HepG2 (cell line): ENCODE measurements at regions not wholly inside any gene's neighbourhood (a gene's known extent, or its start where the extent isn't known, plus 50 kb on each side); places are given as distances from the start of the nearest gene placed in this dataset.

Source experiments
- ATAC-seq: fragments of 200-7000 bp; cut with Tn5 transposase; 3 replicates; pipeline ENCODE4 v1.9.1; 2020; ENCODE audit warnings: mild to moderate bottlenecking, moderate library complexity
- BruUV-seq: library from RNA; stranded (reverse); fragments of 400-500 nt; replicated peaks from 2 replicates; lab custom pipeline; 2021; lab: Mats Ljungman, UMichigan
- CTCF ChIA-PET: fragments of 300-600 bp; formaldehyde crosslinking; extraction: SDS; loops from one replicate; lab custom pipeline; 2021; ENCODE audit warnings: low total read pairs, inconsistent platforms, low intra/inter-chr PET ratio; lab: Yijun Ruan, JAX
- POLR2A ChIA-PET: fragments of 350-600 bp; sonication (Branson Sonifier 250); formaldehyde crosslinking; loops from one replicate; lab custom pipeline; 2020; ENCODE audit warnings: antibody characterized with exemption, inconsistent platforms; lab: Yijun Ruan, JAX
- DNase-seq: peaks from one replicate; pipeline ENCODE4 v3.0.0-alpha.2; 2015; ENCODE audit warnings: low spot score
- FAIRE-seq: peaks from 3 replicates; lab custom pipeline; 2011; peaks lifted over from hg19 to GRCh38; lab: Jason Lieb, UNC
- H2AFZ ChIP-seq: one replicate; pipeline ENCODE4 v1.6.1; 2011; ENCODE audit warnings: low read length, inconsistent platforms
- H3K27ac ChIP-seq: fragments of 300-600 bp; 3 replicates; pipeline ENCODE4 v1.8.0; 2011; ENCODE audit warnings: mixed run types, mild to moderate bottlenecking, mixed read lengths, low read length, inconsistent platforms; ENCODE audit not compliant: insufficient read depth; ENCODE audit errors: extremely low read length
- H3K27me3 ChIP-seq, 2 experiments: fragments of 200-600 bp in 1 of 2; 2 replicates in 1 of 2; 3 replicates in 1 of 2; pipeline versions ENCODE4 v1.6.0 to v1.8.0; 2011; ENCODE audit warnings: low read length in 2 of 2, mild to moderate bottlenecking in 2 of 2, moderate library complexity in 2 of 2, inconsistent platforms in 1 of 2; ENCODE audit not compliant: insufficient read depth in 2 of 2, control insufficient read depth in 1 of 2
- H3K36me3 ChIP-seq, 2 experiments: fragments of 200-600 bp in 1 of 2; replicated peaks in 1 of 2; 2 replicates in 1 of 2; 3 replicates in 1 of 2; pipeline versions ENCODE4 v1.5.1 to v1.8.0; 2011; ENCODE audit warnings: low read length in 2 of 2, inconsistent platforms in 1 of 2; ENCODE audit not compliant: insufficient read depth in 2 of 2, control insufficient read depth in 1 of 2
- H3K4me1 ChIP-seq: 2 replicates; pipeline ENCODE4 v1.5.1; 2012; ENCODE audit warnings: low read length, inconsistent platforms; ENCODE audit not compliant: insufficient read depth
- H3K4me2 ChIP-seq: 2 replicates; pipeline ENCODE4 v1.6.0; 2011; ENCODE audit warnings: low read depth, low read length, inconsistent platforms
- H3K4me3 ChIP-seq, 3 experiments: fragments of 200-600 bp in 1 of 3; sonication (generic), shearing (Covaris generic) in 1 of 3; replicated peaks in 1 of 3; 2 replicates each; pipeline ENCODE4 v1.5.1; 2011 to 2016; ENCODE audit warnings: low read length in 3 of 3, inconsistent platforms in 2 of 3, low read depth in 2 of 3, mild to moderate bottlenecking in 2 of 3, control low read depth in 1 of 3, mixed read lengths in 1 of 3; ENCODE audit not compliant: insufficient read depth in 1 of 3
- H3K79me2 ChIP-seq: one replicate; pipeline ENCODE4 v1.6.1; 2011; ENCODE audit warnings: low read length, inconsistent platforms; ENCODE audit not compliant: insufficient read depth
- H3K9ac ChIP-seq: 2 replicates; pipeline ENCODE4 v1.6.0; 2011; ENCODE audit warnings: mild to moderate bottlenecking, low read depth, low read length, inconsistent platforms; ENCODE audit not compliant: insufficient read depth
- H3K9me3 ChIP-seq: 2 replicates; pipeline ENCODE4 v1.5.1; 2012; ENCODE audit warnings: mild to moderate bottlenecking, low read length
- H4K20me1 ChIP-seq: 2 replicates; pipeline ENCODE4 v1.6.0; 2011; ENCODE audit warnings: inconsistent platforms, mild to moderate bottlenecking, low read length, moderate library complexity; ENCODE audit not compliant: insufficient read depth
- CBX5 ChIP-seq: sonication (generic); formaldehyde crosslinking; IDR thresholded peaks from 2 replicates; pipeline ENCODE4 v1.4.0; 2020; ENCODE audit warnings: missing genetic modification reagents, borderline replicate concordance
- FLYWCH1 ChIP-seq: sonication (generic); formaldehyde crosslinking; IDR thresholded peaks from 2 replicates; pipeline ENCODE4 v1.8.1; 2023; ENCODE audit warnings: mild to moderate bottlenecking, missing genetic modification reagents
- FOXA1 ChIP-seq, 2 experiments: fragments of 450-650 bp in 1 of 2; sonication (generic) in 1 of 2; formaldehyde crosslinking in 1 of 2; IDR thresholded peaks; 2 replicates each; pipeline versions ENCODE4 v1.4.0 to v1.6.1; 2016 to 2020; ENCODE audit warnings: missing genetic modification reagents in 1 of 2
- KDM2A ChIP-seq: sonication (generic); formaldehyde crosslinking; IDR thresholded peaks from 2 replicates; pipeline ENCODE4 v1.4.0; 2020; ENCODE audit warnings: low read depth, missing genetic modification reagents, borderline replicate concordance
- MAFK ChIP-seq, 2 experiments: IDR thresholded peaks in 1 of 2; conservative IDR thresholded peaks in 1 of 2; 2 replicates each; pipeline ENCODE4 v1.6.1; 2011; ENCODE audit warnings: improper control_type of control experiment in 2 of 2, low read length in 2 of 2
- NBN ChIP-seq: fragments of 450-650 bp; conservative IDR thresholded peaks from 2 replicates; pipeline ENCODE4 v1.6.1; 2017
- RELA ChIP-seq: sonication (generic); formaldehyde crosslinking; IDR thresholded peaks from 2 replicates; pipeline ENCODE4 v1.4.0; 2020; ENCODE audit warnings: missing genetic modification reagents
- YEATS2 ChIP-seq: sonication (generic); formaldehyde crosslinking; IDR thresholded peaks from 2 replicates; pipeline ENCODE4 v1.4.0; 2020; ENCODE audit warnings: missing genetic modification reagents, borderline replicate concordance
- ZNF256 ChIP-seq: sonication (generic); formaldehyde crosslinking; conservative IDR thresholded peaks from 2 replicates; pipeline ENCODE4 v1.4.0; 2020; ENCODE audit warnings: missing genetic modification reagents
- ZNF350 ChIP-seq: sonication (generic); formaldehyde crosslinking; IDR thresholded peaks from 2 replicates; pipeline ENCODE4 v1.4.0; 2020; ENCODE audit warnings: mild to moderate bottlenecking, low read depth, missing genetic modification reagents, borderline replicate concordance
- ZNF644 ChIP-seq: IDR thresholded peaks from 2 replicates; pipeline ENCODE4 v1.6.1; 2016; ENCODE audit warnings: low read depth
- ZNF773 ChIP-seq: sonication (generic); formaldehyde crosslinking; IDR thresholded peaks from 2 replicates; pipeline ENCODE4 v1.4.0; 2020; ENCODE audit warnings: missing genetic modification reagents, borderline replicate concordance
- WGBS: methylation state at CpG from one replicate; pipeline ENCODE4 v1.1.6; 2017; ENCODE audit warnings: low lambda C conversion rate; 5-methylcytosine and 5-hydroxymethylcytosine counted together
- in situ Hi-C: cut with HindIII; loops from 2 replicates; pipeline ENCODE4 v1.10.0; 2017; ENCODE audit warnings: low pct_unique_long_range_greater_than_20kb; ENCODE audit not compliant: extremely low pct_ligation_motif_present
- intact Hi-C: fragments of 100-400 bp; cut with micrococcal nuclease; formaldehyde crosslinking; loops from one replicate; pipeline ENCODE4 v1.10.0; 2022; ENCODE audit not compliant: unreplicated experiment
- TF ChIP-seq, protein P1 (sequence below): sonication (generic); formaldehyde crosslinking; IDR thresholded peaks from 2 replicates; pipeline ENCODE4; 2020; ENCODE audit warnings: missing genetic modification reagents, mild to moderate bottlenecking, borderline replicate concordance
- TF ChIP-seq, protein P2 (sequence below): sonication (generic); formaldehyde crosslinking; IDR thresholded peaks from 2 replicates; pipeline ENCODE4 v1.5.1; 2020; ENCODE audit warnings: missing genetic modification reagents, mild to moderate bottlenecking, borderline replicate concordance
- TF ChIP-seq, protein P3 (sequence below): sonication (generic); formaldehyde crosslinking; IDR thresholded peaks from 2 replicates; pipeline ENCODE4 v1.4.0; 2020; ENCODE audit warnings: missing genetic modification reagents

DNA sequence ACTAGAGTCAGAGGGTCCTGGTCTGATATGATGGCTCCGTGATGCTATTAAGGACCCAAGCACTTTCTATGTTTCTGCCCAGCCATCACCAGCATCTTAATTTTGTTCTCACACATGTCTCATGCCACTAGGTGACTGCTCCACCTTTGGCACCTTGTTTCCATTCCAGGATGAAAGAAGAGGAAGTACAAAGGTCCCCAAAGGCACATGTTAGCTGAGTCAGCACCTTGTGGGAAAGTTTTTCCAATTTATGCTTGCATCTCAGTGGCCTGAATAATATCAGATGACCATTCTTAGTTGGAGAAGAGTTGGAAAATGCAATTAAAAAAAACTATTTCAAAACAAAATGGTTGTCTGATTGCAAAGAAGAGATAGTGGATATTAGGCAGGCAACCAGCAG is 341.0 kb upstream of the NPSR1 start (continued):
- TF ChIP-seq, protein P1, sequence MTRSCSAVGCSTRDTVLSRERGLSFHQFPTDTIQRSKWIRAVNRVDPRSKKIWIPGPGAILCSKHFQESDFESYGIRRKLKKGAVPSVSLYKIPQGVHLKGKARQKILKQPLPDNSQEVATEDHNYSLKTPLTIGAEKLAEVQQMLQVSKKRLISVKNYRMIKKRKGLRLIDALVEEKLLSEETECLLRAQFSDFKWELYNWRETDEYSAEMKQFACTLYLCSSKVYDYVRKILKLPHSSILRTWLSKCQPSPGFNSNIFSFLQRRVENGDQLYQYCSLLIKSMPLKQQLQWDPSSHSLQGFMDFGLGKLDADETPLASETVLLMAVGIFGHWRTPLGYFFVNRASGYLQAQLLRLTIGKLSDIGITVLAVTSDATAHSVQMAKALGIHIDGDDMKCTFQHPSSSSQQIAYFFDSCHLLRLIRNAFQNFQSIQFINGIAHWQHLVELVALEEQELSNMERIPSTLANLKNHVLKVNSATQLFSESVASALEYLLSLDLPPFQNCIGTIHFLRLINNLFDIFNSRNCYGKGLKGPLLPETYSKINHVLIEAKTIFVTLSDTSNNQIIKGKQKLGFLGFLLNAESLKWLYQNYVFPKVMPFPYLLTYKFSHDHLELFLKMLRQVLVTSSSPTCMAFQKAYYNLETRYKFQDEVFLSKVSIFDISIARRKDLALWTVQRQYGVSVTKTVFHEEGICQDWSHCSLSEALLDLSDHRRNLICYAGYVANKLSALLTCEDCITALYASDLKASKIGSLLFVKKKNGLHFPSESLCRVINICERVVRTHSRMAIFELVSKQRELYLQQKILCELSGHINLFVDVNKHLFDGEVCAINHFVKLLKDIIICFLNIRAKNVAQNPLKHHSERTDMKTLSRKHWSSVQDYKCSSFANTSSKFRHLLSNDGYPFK (CRISPR knock-in tag), result no peak
- no peak for TF ChIP-seq FOXA1 (IDR thresholded peaks at IDR 0.05)
- no peak for TF ChIP-seq FOXA1 (CRISPR knock-in tag; IDR thresholded peaks at IDR 0.05)
- no peak for TF ChIP-seq KDM2A (CRISPR knock-in tag)
- no peak for TF ChIP-seq YEATS2 (CRISPR knock-in tag)
- TF ChIP-seq NBN, result no peak
- TF ChIP-seq ZNF644 (CRISPR knock-in tag), result no peak
- no peak for TF ChIP-seq ZNF773
- TF ChIP-seq FLYWCH1, result no peak
- peak; percentile 90 to 96 for TF ChIP-seq MAFK (conservative IDR thresholded peaks at IDR 0.05 in 1 of 2, IDR thresholded peaks at IDR 0.05 in 1 of 2; ENCODE audit: low read length in 2 of 2)
- TF ChIP-seq ZNF256 (CRISPR knock-in tag), result no peak

DNA sequence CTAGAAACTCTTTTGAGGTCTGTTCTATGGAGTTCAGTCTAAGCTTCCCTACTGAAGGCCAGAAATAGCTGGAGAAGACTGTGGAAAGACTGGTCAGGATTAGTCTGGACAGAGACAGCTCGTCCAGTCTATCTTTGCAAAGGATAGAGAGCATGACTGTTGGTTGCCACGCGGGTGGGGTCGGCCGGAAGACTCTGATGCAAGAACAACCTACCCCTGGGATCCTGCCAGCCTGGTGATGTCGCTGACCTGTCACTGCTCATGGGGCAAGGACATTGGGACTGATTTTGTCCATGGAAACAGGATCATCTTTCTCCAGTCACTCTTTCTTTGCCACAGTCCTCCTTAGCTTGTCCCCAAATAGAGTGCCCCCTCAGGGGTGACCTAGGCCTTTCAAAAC is 337.6 kb upstream of the NPSR1 start:
- Histone ChIP-seq H3K9me3 (no peaks in the 10 kb centered on the region), H3K36me3 (no peaks in the 10 kb centered on the region), H3K4me2 (no peak overlapping the region), H3K27me3 (0 out of 5 replicates have a peak, but pooled peaks cover 0 to 3% of the 10 kb centered on the region in 2 experiments), H3K79me2 (no peaks in the 10 kb centered on the region), H2AFZ (no peak overlapping the region), H3K4me3 (no peak overlapping the region), H3K27ac (no peak overlapping the region), H3K4me1 (peaks cover 6% of the 10 kb centered on the region; the same call in 1 of the 2 replicates), H3K9ac (no peak overlapping the region), H4K20me1 (no peaks in the 10 kb centered on the region)
- no peak for DNase-seq
- TF ChIP-seq ZNF350 (CRISPR knock-in tag) (no peak), RELA (CRISPR knock-in tag) (no peak), CBX5 (no peak)
- TF ChIP-seq, protein P2, sequence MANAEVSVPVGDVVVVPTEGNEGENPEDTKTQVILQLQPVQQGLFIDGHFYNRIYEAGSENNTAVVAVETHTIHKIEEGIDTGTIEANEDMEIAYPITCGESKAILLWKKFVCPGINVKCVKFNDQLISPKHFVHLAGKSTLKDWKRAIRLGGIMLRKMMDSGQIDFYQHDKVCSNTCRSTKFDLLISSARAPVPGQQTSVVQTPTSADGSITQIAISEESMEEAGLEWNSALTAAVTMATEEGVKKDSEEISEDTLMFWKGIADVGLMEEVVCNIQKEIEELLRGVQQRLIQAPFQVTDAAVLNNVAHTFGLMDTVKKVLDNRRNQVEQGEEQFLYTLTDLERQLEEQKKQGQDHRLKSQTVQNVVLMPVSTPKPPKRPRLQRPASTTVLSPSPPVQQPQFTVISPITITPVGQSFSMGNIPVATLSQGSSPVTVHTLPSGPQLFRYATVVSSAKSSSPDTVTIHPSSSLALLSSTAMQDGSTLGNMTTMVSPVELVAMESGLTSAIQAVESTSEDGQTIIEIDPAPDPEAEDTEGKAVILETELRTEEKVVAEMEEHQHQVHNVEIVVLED (CRISPR knock-in tag), result 0 out of 2 replicates have a peak, but pooled peaks have one; percentile 17
- TF ChIP-seq, protein P3, sequence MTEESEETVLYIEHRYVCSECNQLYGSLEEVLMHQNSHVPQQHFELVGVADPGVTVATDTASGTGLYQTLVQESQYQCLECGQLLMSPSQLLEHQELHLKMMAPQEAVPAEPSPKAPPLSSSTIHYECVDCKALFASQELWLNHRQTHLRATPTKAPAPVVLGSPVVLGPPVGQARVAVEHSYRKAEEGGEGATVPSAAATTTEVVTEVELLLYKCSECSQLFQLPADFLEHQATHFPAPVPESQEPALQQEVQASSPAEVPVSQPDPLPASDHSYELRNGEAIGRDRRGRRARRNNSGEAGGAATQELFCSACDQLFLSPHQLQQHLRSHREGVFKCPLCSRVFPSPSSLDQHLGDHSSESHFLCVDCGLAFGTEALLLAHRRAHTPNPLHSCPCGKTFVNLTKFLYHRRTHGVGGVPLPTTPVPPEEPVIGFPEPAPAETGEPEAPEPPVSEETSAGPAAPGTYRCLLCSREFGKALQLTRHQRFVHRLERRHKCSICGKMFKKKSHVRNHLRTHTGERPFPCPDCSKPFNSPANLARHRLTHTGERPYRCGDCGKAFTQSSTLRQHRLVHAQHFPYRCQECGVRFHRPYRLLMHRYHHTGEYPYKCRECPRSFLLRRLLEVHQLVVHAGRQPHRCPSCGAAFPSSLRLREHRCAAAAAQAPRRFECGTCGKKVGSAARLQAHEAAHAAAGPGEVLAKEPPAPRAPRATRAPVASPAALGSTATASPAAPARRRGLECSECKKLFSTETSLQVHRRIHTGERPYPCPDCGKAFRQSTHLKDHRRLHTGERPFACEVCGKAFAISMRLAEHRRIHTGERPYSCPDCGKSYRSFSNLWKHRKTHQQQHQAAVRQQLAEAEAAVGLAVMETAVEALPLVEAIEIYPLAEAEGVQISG (CRISPR knock-in tag), result no peak
- FAIRE-seq, result no peak
- ChIA-PET POLR2A (interaction anchor here (0.8 kb wide), 1 partner anchor 19 kb away, joined by 4 read pairs; no protein-coding TSS in a partner anchor), CTCF (interaction anchor here (0.6 to 2.8 kb wide), 3 partner anchors 110 to 355 kb away, joined by 3 to 28 read pairs (median 11); no protein-coding TSS in a partner anchor)
- intact Hi-C loops, result loop anchor here (10.0 kb wide), 1 partner anchor 186 kb away; no protein-coding TSS in a partner anchor
- BruUV-seq, result no TSS peak
- in situ Hi-C loops, result loop anchor here (5.0 kb wide), 1 partner anchor 107 kb away; no protein-coding TSS in a partner anchor
- 9% methylated on average over 2 of the region's 6 CpGs for WGBS
- ATAC-seq, result no peak; the same call in 2 of the 3 replicates
